Endothelial cell (in vitro differentiated cells): ENCODE measurements at regions not wholly inside any gene's neighbourhood (a gene's known extent, or its start where the extent isn't known, plus 50 kb on each side); places are given as distances from the start of the nearest gene placed in this dataset.
"Not testable (repeated sequence)": the region's sequence is repeated elsewhere in the genome, so short reads cannot be mapped to it uniquely, and the experiment has no call there.

ENCODE experiments used
- DNase-seq: peaks from one replicate; pipeline ENCODE4 v3.0.0; 2021; ENCODE audit warnings: low spot score
- H3K27ac Mint-ChIP-seq: one replicate; pipeline ENCODE4 v1.8.0; 2021; ENCODE audit warnings: mixed read lengths, inconsistent platforms; ENCODE audit not compliant: unreplicated experiment
- H3K27me3 Mint-ChIP-seq: one replicate; pipeline ENCODE4 v1.8.0; 2021; ENCODE audit warnings: mild to moderate bottlenecking, moderate library complexity, mixed read lengths, inconsistent platforms; ENCODE audit not compliant: unreplicated experiment
- H3K36me3 Mint-ChIP-seq: one replicate; pipeline ENCODE4 v1.8.0; 2021; ENCODE audit warnings: mild to moderate bottlenecking, low read depth, mixed read lengths, inconsistent platforms; ENCODE audit not compliant: unreplicated experiment
- H3K4me1 Mint-ChIP-seq: one replicate; pipeline ENCODE4 v1.8.0; 2021; ENCODE audit warnings: mild to moderate bottlenecking, mixed read lengths, inconsistent platforms; ENCODE audit not compliant: unreplicated experiment
- H3K4me3 Mint-ChIP-seq: one replicate; pipeline ENCODE4 v1.8.0; 2021; ENCODE audit warnings: mild to moderate bottlenecking, mixed read lengths, inconsistent platforms; ENCODE audit not compliant: unreplicated experiment
- H3K9me3 Mint-ChIP-seq: one replicate; pipeline ENCODE4 v1.8.0; 2021; ENCODE audit warnings: mixed read lengths, inconsistent platforms; ENCODE audit not compliant: unreplicated experiment
- CTCF ChIP-seq: fragments of 200-600 bp; sonication (generic); IDR thresholded peaks from one replicate; pipeline ENCODE4 v1.5.0; 2021; ENCODE audit warnings: antibody characterized with exemption; ENCODE audit not compliant: unreplicated experiment

- Mint-ChIP-seq H3K27me3 (peaks cover 13% of the 10 kb centered on the region), H3K9me3 (peaks cover 12% of the 10 kb centered on the region)
- not testable (repeated sequence) for H3K27ac Mint-ChIP-seq, H3K4me1 Mint-ChIP-seq, H3K4me3 Mint-ChIP-seq, H3K36me3 Mint-ChIP-seq, DNase-seq
Observed at GRCh38 chr14:105598925-105599586, 72.7 kb downstream of the TMEM121 start.

- H3K36me3 Mint-ChIP-seq, H3K9me3 Mint-ChIP-seq, H3K27ac Mint-ChIP-seq, H3K4me3 Mint-ChIP-seq, DNase-seq, H3K4me1 Mint-ChIP-seq: not testable (repeated sequence)
- peaks cover 13% of the 10 kb centered on the region for H3K27me3 Mint-ChIP-seq
Observed at GRCh38 chr14:105600195-105600938, 74.0 kb downstream of the TMEM121 start.

- peaks cover 8% of the 10 kb centered on the region for H3K36me3 Mint-ChIP-seq
- H3K9me3 Mint-ChIP-seq, result peaks cover 7% of the 10 kb centered on the region
- no peak overlapping the region for H3K27ac Mint-ChIP-seq
- no peak overlapping the region for H3K4me3 Mint-ChIP-seq
- H3K27me3 Mint-ChIP-seq, result peaks cover 13% of the 10 kb centered on the region
- no peaks in the 10 kb centered on the region for H3K4me1 Mint-ChIP-seq
- no peak for TF ChIP-seq CTCF
- DNase-seq, result no peak
Observed at GRCh38 chr14:105600939-105601359, 74.6 kb downstream of the TMEM121 start.

GRCh38 chr14:105601360-105602242 lies 75.2 kb downstream of the TMEM121 start:
- Mint-ChIP-seq H3K36me3 (peaks cover 8% of the 10 kb centered on the region), H3K4me1 (no peaks in the 10 kb centered on the region), H3K27ac (no peak overlapping the region), H3K4me3 (no peak overlapping the region), H3K9me3 (peaks cover 7% of the 10 kb centered on the region), H3K27me3 (peaks cover 12% of the 10 kb centered on the region)
- TF ChIP-seq CTCF, result no peak
- DNase-seq, result no peak

- no peak overlapping the region for H3K4me3 Mint-ChIP-seq
- H3K27ac Mint-ChIP-seq, result no peak overlapping the region
- H3K36me3 Mint-ChIP-seq, result peaks cover 8% of the 10 kb centered on the region
- H3K27me3 Mint-ChIP-seq, result peaks cover 11% of the 10 kb centered on the region
- H3K9me3 Mint-ChIP-seq, result peaks cover 7% of the 10 kb centered on the region
- no peaks in the 10 kb centered on the region for H3K4me1 Mint-ChIP-seq
- TF ChIP-seq CTCF, result no peak
- no peak for DNase-seq
Observed at GRCh38 chr14:105602243-105602750, 75.9 kb downstream of the TMEM121 start.
